ENCODE measurements at regions not wholly inside any gene's neighbourhood (a gene's known extent, or its start where the extent isn't known, plus 50 kb on each side); places are given as distances from the start of the nearest gene placed in this dataset.

DNA sequence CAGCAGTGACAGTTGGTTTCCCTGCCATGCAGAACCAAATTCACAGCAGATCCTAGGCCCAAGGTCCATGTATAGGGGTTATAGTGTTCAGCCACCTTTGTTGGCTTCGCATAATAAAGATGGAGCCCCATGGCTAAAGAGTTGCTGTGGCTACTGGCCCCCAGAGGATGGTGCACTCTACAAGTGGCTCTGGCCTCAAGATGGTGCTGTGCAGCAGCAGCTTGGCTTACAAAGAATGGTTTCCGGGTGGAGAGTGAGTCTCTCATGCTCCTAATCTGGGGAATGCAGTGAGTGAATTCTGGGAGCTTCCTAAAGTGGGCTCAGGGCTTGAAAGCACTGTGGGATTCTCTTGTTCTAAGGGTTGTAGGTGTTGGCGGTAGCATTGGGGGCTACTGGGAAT lies 1199.7 kb downstream of the CNTNAP5 start:
- intact Hi-C loops (cut with DNase I): no loop called here
- DNase-seq (ENCODE audit: extremely low spot score in 2 of 2): no peak
- Histone ChIP-seq H3K9me3 (no peaks in the 10 kb centered on the region), H3K4me3 (no peak overlapping the region), H3K27me3 (no peaks in the 10 kb centered on the region), H3K4me1 (no peaks in the 10 kb centered on the region), H3K36me3 (no peaks in the 10 kb centered on the region), H3K27ac (no peak overlapping the region)
- no peak for TF ChIP-seq POLR2A (IDR thresholded peaks at IDR 0.05)
- no peak for TF ChIP-seq POLR2AphosphoS5 (IDR thresholded peaks at IDR 0.05; ENCODE audit: insufficient read depth in 1 of 2, low read depth in 1 of 2)
- no peak for TF ChIP-seq CTCF (IDR thresholded peaks at IDR 0.05)

GRCh38 chr2:125227843-125228392 lies 1202.8 kb downstream of the CNTNAP5 start:
- intact Hi-C loops (cut with DNase I): no loop called here
- no peak overlapping the region for H3K27ac ChIP-seq
- H3K4me1 ChIP-seq: no peaks in the 10 kb centered on the region
- H3K4me3 ChIP-seq: no peak overlapping the region
- H3K9me3 ChIP-seq: no peaks in the 10 kb centered on the region
- no peaks in the 10 kb centered on the region for H3K27me3 ChIP-seq
- no peak for TF ChIP-seq POLR2AphosphoS5 (IDR thresholded peaks at IDR 0.05; ENCODE audit: insufficient read depth in 1 of 2, low read depth in 1 of 2)
- TF ChIP-seq POLR2A (IDR thresholded peaks at IDR 0.05): no peak
- no peak for TF ChIP-seq CTCF (IDR thresholded peaks at IDR 0.05)
- DNase-seq (ENCODE audit: extremely low spot score in 2 of 2): no peak
- H3K36me3 ChIP-seq: no peaks in the 10 kb centered on the region

DNA sequence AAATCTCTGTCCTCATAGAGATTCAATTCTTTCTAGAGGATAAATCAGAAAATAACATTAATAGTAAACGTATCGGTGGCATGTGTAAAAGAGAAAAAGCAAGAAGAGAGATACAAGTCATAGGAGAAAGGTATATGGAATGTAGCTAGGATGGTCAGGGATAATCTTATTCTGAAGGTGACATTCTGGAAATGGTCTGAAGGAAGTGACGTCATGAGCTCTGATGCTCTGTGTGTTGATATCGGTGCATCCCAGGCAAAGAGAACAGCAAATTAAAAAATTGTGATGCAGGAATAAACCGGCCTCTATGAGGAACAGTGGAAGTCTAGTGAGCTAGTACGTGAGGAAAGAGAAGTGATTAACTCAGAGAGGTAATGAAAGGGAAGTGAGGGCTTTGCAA lies 1215.8 kb downstream of the CNTNAP5 start:
- intact Hi-C loops (cut with DNase I): no loop called here
- H3K27ac ChIP-seq: no peak overlapping the region
- TF ChIP-seq POLR2AphosphoS5 (IDR thresholded peaks at IDR 0.05; ENCODE audit: insufficient read depth in 1 of 2, low read depth in 1 of 2) (no peak), CTCF (IDR thresholded peaks at IDR 0.05) (no peak), POLR2A (IDR thresholded peaks at IDR 0.05) (no peak)
- no peak overlapping the region for H3K4me3 ChIP-seq
- H3K9me3 ChIP-seq: no peaks in the 10 kb centered on the region
- H3K27me3 ChIP-seq: no peaks in the 10 kb centered on the region
- no peaks in the 10 kb centered on the region for H3K36me3 ChIP-seq
- DNase-seq (ENCODE audit: extremely low spot score in 2 of 2): no peak
- no peaks in the 10 kb centered on the region for H3K4me1 ChIP-seq

DNA sequence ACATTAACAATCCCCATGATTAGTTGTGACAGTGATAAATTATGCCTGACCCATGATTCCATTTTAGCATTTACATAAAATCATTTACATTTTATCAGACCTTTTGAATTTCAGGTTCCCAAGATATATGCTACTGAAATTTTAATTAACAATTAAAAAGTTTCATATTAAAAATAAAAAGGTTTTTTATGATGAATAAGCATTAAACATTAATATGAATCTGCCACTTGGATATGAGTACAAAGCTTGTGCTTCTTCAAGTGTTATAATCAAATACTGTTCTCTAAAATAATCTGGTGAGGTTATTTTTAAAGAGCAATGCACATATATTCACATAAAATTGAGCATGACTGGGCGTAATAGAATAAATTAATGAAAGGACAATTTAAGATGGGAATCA lies 1218.0 kb downstream of the CNTNAP5 start:
- Histone ChIP-seq H3K4me1 (no peaks in the 10 kb centered on the region), H3K27ac (no peak overlapping the region), H3K9me3 (no peaks in the 10 kb centered on the region), H3K27me3 (no peaks in the 10 kb centered on the region), H3K4me3 (no peak overlapping the region), H3K36me3 (no peaks in the 10 kb centered on the region)
- TF ChIP-seq POLR2AphosphoS5 (IDR thresholded peaks at IDR 0.05; ENCODE audit: insufficient read depth in 1 of 2, low read depth in 1 of 2): no peak
- TF ChIP-seq CTCF (IDR thresholded peaks at IDR 0.05): no peak
- TF ChIP-seq POLR2A (IDR thresholded peaks at IDR 0.05): no peak
- intact Hi-C loops (cut with DNase I): no loop called here
- DNase-seq (ENCODE audit: extremely low spot score in 2 of 2): no peak

- Histone ChIP-seq H3K36me3 (no peaks in the 10 kb centered on the region), H3K27ac (no peak overlapping the region), H3K9me3 (no peaks in the 10 kb centered on the region), H3K4me1 (no peaks in the 10 kb centered on the region), H3K4me3 (no peak overlapping the region), H3K27me3 (no peaks in the 10 kb centered on the region)
- TF ChIP-seq POLR2AphosphoS5 (IDR thresholded peaks at IDR 0.05; ENCODE audit: insufficient read depth in 1 of 2, low read depth in 1 of 2): no peak
- no peak for TF ChIP-seq POLR2A (IDR thresholded peaks at IDR 0.05)
- TF ChIP-seq CTCF (IDR thresholded peaks at IDR 0.05): no peak
- intact Hi-C loops (cut with DNase I): no loop called here
- DNase-seq (ENCODE audit: extremely low spot score in 2 of 2): no peak
These were observed 1228.9 kb downstream of the CNTNAP5 start for GRCh38 chr2:125254010-125254409.
